ENCODE measurements at regions not wholly inside any gene's neighbourhood (a gene's known extent, or its start where the extent isn't known, plus 50 kb on each side); places are given as distances from the start of the nearest gene placed in this dataset.

DNA sequence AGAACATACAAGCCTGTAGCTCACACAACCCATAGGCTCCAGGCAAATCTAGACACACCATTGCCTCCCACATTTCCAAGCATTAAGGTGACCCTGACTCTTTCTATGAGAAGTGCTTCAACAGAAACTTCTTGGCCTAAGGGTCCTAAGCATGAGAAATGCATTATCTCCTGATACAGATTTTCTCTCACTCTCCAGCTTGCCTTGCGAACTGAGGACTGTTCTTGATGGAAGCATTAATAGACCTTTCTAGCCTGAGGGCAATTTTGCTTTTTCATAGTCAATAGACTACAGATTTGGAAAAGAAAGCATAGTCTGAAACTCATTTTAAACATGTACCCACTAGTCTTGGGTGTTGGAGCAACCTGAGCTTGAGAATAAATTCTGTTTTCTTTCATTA, 1801.3 kb upstream of the PCDH7 start:
- Histone ChIP-seq H3K23ac (ENCODE audit: low read length) (no peak overlapping the region), H2BK15ac (replicated peaks; ENCODE audit: low read depth) (no peak overlapping the region), H3K79me2 (ENCODE audit: control insufficient read depth, insufficient read depth, low read length) (no peaks in the 10 kb centered on the region), H4K8ac (ENCODE audit: low read depth, low read length) (no peak overlapping the region), H2BK120ac (ENCODE audit: low read depth, low read length) (no peak overlapping the region), H2AK5ac (ENCODE audit: low read length) (no peak overlapping the region), H4K5ac (ENCODE audit: low read length) (no peak overlapping the region), H3K56ac (ENCODE audit: low read length) (no peak overlapping the region), H3K18ac (ENCODE audit: low read length) (no peak overlapping the region), H3K4me1 (ENCODE audit: control insufficient read depth, low read depth, low read length) (no peaks in the 10 kb centered on the region), H3K4me3 (ENCODE audit: low read length) (no peak overlapping the region), H3K9ac (ENCODE audit: low read length) (no peak overlapping the region), H3K36me3 (ENCODE audit: control insufficient read depth, insufficient read depth, low read length) (no peaks in the 10 kb centered on the region), H2BK5ac (ENCODE audit: low read length) (no peak overlapping the region), H3K4ac (ENCODE audit: low read depth, low read length) (no peak overlapping the region), H3K27me3 (ENCODE audit: insufficient read depth, low read length, poor library complexity) (no peaks in the 10 kb centered on the region), H3K27ac (ENCODE audit: low read depth, low read length) (no peak overlapping the region), H3K4me2 (ENCODE audit: low read length) (no peak overlapping the region), H3K79me1 (ENCODE audit: low read length) (no peaks in the 10 kb centered on the region)
- WGBS (ENCODE audit: extremely low coverage, insufficient coverage, low lambda C conversion rate), result no CpG with 5 or more reads among the region's 1 CpG
- DNase-seq, result no peak

DNA sequence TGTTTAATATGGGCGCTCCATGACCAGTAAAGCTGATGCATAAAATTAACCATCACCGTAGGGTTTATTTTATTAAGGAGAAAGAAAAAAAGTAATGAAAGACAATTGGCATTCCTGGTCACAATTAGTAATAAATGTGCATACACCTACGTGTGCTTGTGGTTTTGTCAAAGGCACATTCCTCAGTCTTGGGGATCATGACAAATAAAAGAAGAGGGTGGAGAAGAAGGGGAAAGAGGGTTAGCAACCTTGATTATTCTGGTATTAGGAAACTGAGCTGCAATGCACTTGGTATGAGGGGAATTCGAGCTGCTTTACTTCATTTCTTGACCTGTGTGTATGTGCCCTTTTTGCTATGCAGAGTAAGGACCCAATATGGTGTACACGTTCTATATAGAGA, 1798.3 kb upstream of the PCDH7 start:
- Histone ChIP-seq H2AK5ac (ENCODE audit: low read length) (no peak overlapping the region), H3K36me3 (ENCODE audit: control insufficient read depth, insufficient read depth, low read length) (no peaks in the 10 kb centered on the region), H2BK120ac (ENCODE audit: low read depth, low read length) (no peak overlapping the region), H3K9ac (ENCODE audit: low read length) (no peak overlapping the region), H3K4me3 (ENCODE audit: low read length) (no peak overlapping the region), H3K56ac (ENCODE audit: low read length) (no peak overlapping the region), H2BK15ac (replicated peaks; ENCODE audit: low read depth) (no peak overlapping the region), H3K27me3 (ENCODE audit: insufficient read depth, low read length, poor library complexity) (no peaks in the 10 kb centered on the region), H4K8ac (ENCODE audit: low read depth, low read length) (no peak overlapping the region), H3K79me2 (ENCODE audit: control insufficient read depth, insufficient read depth, low read length) (no peaks in the 10 kb centered on the region), H3K4me2 (ENCODE audit: low read length) (no peak overlapping the region), H2BK5ac (ENCODE audit: low read length) (no peak overlapping the region), H4K5ac (ENCODE audit: low read length) (no peak overlapping the region), H3K79me1 (ENCODE audit: low read length) (no peaks in the 10 kb centered on the region), H3K27ac (ENCODE audit: low read depth, low read length) (no peak overlapping the region), H3K18ac (ENCODE audit: low read length) (no peak overlapping the region), H3K4ac (ENCODE audit: low read depth, low read length) (no peak overlapping the region), H3K23ac (ENCODE audit: low read length) (no peak overlapping the region), H3K4me1 (ENCODE audit: control insufficient read depth, low read depth, low read length) (no peaks in the 10 kb centered on the region)
- no peak for DNase-seq
- no CpG with 5 or more reads among the region's 5 CpGs for WGBS (ENCODE audit: extremely low coverage, insufficient coverage, low lambda C conversion rate)

DNA sequence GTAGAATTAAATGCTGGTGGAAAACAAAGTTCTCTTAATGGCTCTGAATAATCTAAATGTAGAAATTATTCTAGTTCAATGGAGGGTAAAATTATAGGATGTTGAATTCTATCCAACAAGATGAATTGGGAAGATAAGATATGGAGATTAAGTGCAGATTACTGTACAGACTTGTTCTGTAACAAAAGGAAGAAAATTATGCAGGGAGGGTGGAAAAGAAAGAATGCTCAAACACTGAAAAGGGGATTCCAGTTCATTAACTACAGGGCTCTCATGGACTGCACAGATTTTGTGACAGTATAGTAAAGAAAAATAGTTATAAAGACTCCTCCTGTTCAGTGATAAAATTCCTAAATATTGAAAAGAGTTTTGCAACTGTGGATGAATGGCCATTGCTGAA, 1794.0 kb upstream of the PCDH7 start:
- Histone ChIP-seq H3K23ac (ENCODE audit: low read length) (no peak overlapping the region), H3K4me1 (ENCODE audit: control insufficient read depth, low read depth, low read length) (no peaks in the 10 kb centered on the region), H3K56ac (ENCODE audit: low read length) (no peak overlapping the region), H2BK120ac (ENCODE audit: low read depth, low read length) (no peak overlapping the region), H4K8ac (ENCODE audit: low read depth, low read length) (no peak overlapping the region), H3K4ac (ENCODE audit: low read depth, low read length) (no peak overlapping the region), H3K36me3 (ENCODE audit: control insufficient read depth, insufficient read depth, low read length) (no peaks in the 10 kb centered on the region), H3K4me3 (ENCODE audit: low read length) (no peak overlapping the region), H2AK5ac (ENCODE audit: low read length) (no peak overlapping the region), H3K4me2 (ENCODE audit: low read length) (no peak overlapping the region), H3K27ac (ENCODE audit: low read depth, low read length) (no peak overlapping the region), H2BK5ac (ENCODE audit: low read length) (no peak overlapping the region), H4K5ac (ENCODE audit: low read length) (no peak overlapping the region), H3K79me1 (ENCODE audit: low read length) (no peaks in the 10 kb centered on the region), H3K9ac (ENCODE audit: low read length) (no peak overlapping the region), H3K27me3 (ENCODE audit: insufficient read depth, low read length, poor library complexity) (no peaks in the 10 kb centered on the region), H2BK15ac (replicated peaks; ENCODE audit: low read depth) (no peak overlapping the region), H3K18ac (ENCODE audit: low read length) (no peak overlapping the region), H3K79me2 (ENCODE audit: control insufficient read depth, insufficient read depth, low read length) (no peaks in the 10 kb centered on the region)
- DNase-seq, result no peak

DNA sequence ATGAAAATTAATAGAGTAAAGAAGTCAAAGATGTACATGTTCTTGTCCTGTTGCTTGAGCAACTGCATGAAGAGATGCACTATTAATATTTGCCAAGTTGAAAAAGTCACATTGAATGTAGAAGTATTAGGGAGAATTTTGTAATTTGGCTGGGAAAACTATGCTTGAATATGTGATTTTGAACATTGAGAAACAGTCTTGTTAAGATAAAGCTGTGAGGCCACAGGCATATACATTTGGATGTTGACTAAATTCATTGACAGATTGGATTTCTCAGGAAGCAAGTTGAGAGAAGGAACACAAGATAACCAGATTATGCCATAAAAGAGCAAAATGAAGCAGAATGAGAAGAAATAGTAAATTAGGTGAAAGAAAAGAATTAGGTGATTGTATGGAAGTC, 1777.5 kb upstream of the PCDH7 start:
- Histone ChIP-seq H3K4ac (ENCODE audit: low read depth, low read length) (no peak overlapping the region), H3K9ac (ENCODE audit: low read length) (no peak overlapping the region), H2BK120ac (ENCODE audit: low read depth, low read length) (no peak overlapping the region), H3K79me2 (ENCODE audit: control insufficient read depth, insufficient read depth, low read length) (no peaks in the 10 kb centered on the region), H3K4me2 (ENCODE audit: low read length) (no peak overlapping the region), H4K8ac (ENCODE audit: low read depth, low read length) (no peak overlapping the region), H4K5ac (ENCODE audit: low read length) (no peak overlapping the region), H3K36me3 (ENCODE audit: control insufficient read depth, insufficient read depth, low read length) (no peaks in the 10 kb centered on the region), H3K27me3 (ENCODE audit: insufficient read depth, low read length, poor library complexity) (no peaks in the 10 kb centered on the region), H3K23ac (ENCODE audit: low read length) (no peak overlapping the region), H3K56ac (ENCODE audit: low read length) (no peak overlapping the region), H3K18ac (ENCODE audit: low read length) (no peak overlapping the region), H3K27ac (ENCODE audit: low read depth, low read length) (no peak overlapping the region), H3K4me1 (ENCODE audit: control insufficient read depth, low read depth, low read length) (no peaks in the 10 kb centered on the region), H2BK5ac (ENCODE audit: low read length) (no peak overlapping the region), H2BK15ac (replicated peaks; ENCODE audit: low read depth) (no peak overlapping the region), H3K4me3 (ENCODE audit: low read length) (no peak overlapping the region), H3K79me1 (ENCODE audit: low read length) (no peaks in the 10 kb centered on the region), H2AK5ac (ENCODE audit: low read length) (no peak overlapping the region)
- DNase-seq, result no peak

DNA sequence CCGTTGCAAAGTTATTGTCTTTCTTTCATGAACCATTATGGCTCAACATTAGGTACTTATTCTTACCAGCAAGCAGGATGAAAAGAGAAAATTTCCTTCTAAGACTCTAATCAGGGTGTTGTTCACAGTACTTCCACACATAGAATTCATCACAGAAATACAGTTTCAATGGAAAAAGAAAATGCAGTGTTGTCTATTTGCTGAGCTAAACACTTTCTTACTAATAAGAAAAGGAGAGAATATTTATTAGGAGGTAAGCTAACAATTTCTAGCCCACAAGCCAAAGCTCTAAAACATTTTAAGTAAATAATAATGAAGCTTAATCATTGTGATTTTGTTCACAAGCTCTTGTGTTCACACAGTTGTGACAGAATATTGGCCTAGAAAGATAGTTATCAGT, 1772.8 kb upstream of the PCDH7 start:
- Histone ChIP-seq H3K23ac (ENCODE audit: low read length) (no peak overlapping the region), H3K4ac (ENCODE audit: low read depth, low read length) (no peak overlapping the region), H3K9ac (ENCODE audit: low read length) (no peak overlapping the region), H2BK120ac (ENCODE audit: low read depth, low read length) (no peak overlapping the region), H2BK15ac (replicated peaks; ENCODE audit: low read depth) (no peak overlapping the region), H3K79me1 (ENCODE audit: low read length) (no peaks in the 10 kb centered on the region), H2AK5ac (ENCODE audit: low read length) (no peak overlapping the region), H3K27me3 (ENCODE audit: insufficient read depth, low read length, poor library complexity) (no peaks in the 10 kb centered on the region), H4K8ac (ENCODE audit: low read depth, low read length) (no peak overlapping the region), H3K36me3 (ENCODE audit: control insufficient read depth, insufficient read depth, low read length) (no peaks in the 10 kb centered on the region), H3K79me2 (ENCODE audit: control insufficient read depth, insufficient read depth, low read length) (no peaks in the 10 kb centered on the region), H3K56ac (ENCODE audit: low read length) (no peak overlapping the region), H2BK5ac (ENCODE audit: low read length) (no peak overlapping the region), H4K5ac (ENCODE audit: low read length) (no peak overlapping the region), H3K4me3 (ENCODE audit: low read length) (no peak overlapping the region), H3K27ac (ENCODE audit: low read depth, low read length) (no peak overlapping the region), H3K4me1 (ENCODE audit: control insufficient read depth, low read depth, low read length) (no peaks in the 10 kb centered on the region), H3K4me2 (ENCODE audit: low read length) (no peak overlapping the region), H3K18ac (ENCODE audit: low read length) (no peak overlapping the region)
- no CpG with 5 or more reads among the region's 1 CpG for WGBS (ENCODE audit: extremely low coverage, insufficient coverage, low lambda C conversion rate)
- no peak for DNase-seq

DNA sequence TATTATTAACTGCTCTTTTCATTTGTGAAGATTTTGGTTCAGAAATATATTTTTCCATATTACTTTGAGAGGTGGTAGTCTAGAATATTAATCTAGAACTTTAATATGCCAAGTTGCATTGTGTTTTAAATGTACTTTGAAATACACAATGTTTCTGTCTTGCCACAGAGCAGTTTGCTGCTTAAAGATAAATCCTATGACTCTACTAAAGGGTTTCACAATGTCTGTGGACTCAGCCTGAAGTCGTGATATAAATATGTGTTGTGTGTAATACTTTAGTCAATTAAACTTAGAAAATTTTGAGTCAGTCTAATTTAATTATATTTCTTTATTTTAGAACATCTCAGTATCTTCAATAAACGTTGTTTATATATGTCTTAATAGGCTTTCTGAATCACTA, 1771.7 kb upstream of the PCDH7 start:
- Histone ChIP-seq H3K23ac (ENCODE audit: low read length) (no peak overlapping the region), H3K27ac (ENCODE audit: low read depth, low read length) (no peak overlapping the region), H3K79me1 (ENCODE audit: low read length) (no peaks in the 10 kb centered on the region), H3K4ac (ENCODE audit: low read depth, low read length) (no peak overlapping the region), H2BK120ac (ENCODE audit: low read depth, low read length) (no peak overlapping the region), H2AK5ac (ENCODE audit: low read length) (no peak overlapping the region), H3K36me3 (ENCODE audit: control insufficient read depth, insufficient read depth, low read length) (no peaks in the 10 kb centered on the region), H3K27me3 (ENCODE audit: insufficient read depth, low read length, poor library complexity) (no peaks in the 10 kb centered on the region), H2BK15ac (replicated peaks; ENCODE audit: low read depth) (no peak overlapping the region), H3K4me2 (ENCODE audit: low read length) (no peak overlapping the region), H3K4me3 (ENCODE audit: low read length) (no peak overlapping the region), H4K8ac (ENCODE audit: low read depth, low read length) (no peak overlapping the region), H3K9ac (ENCODE audit: low read length) (no peak overlapping the region), H3K56ac (ENCODE audit: low read length) (no peak overlapping the region), H4K5ac (ENCODE audit: low read length) (no peak overlapping the region), H3K4me1 (ENCODE audit: control insufficient read depth, low read depth, low read length) (no peaks in the 10 kb centered on the region), H2BK5ac (ENCODE audit: low read length) (no peak overlapping the region), H3K79me2 (ENCODE audit: control insufficient read depth, insufficient read depth, low read length) (no peaks in the 10 kb centered on the region), H3K18ac (ENCODE audit: low read length) (no peak overlapping the region)
- no CpG with 5 or more reads among the region's 2 CpGs for WGBS (ENCODE audit: extremely low coverage, insufficient coverage, low lambda C conversion rate)
- DNase-seq, result no peak

Measured in mesendoderm (in vitro differentiated cells).